ENCODE measurements at regions not wholly inside any gene's neighbourhood (a gene's known extent, or its start where the extent isn't known, plus 50 kb on each side); places are given as distances from the start of the nearest gene placed in this dataset.

- TF ChIP-seq CTCF (conservative IDR thresholded peaks at IDR 0.05) (no peak), ZFX (IDR thresholded peaks at IDR 0.05) (no peak)
Observed at GRCh38 chr13:53800011-53800410, 771.4 kb downstream of the OLFM4 start.
